NB4 (cell line): ENCODE measurements at regions not wholly inside any gene's neighbourhood (a gene's known extent, or its start where the extent isn't known, plus 50 kb on each side); places are given as distances from the start of the nearest gene placed in this dataset.

Source experiments
- DNase-seq: peaks from one replicate; pipeline ENCODE4 v3.0.0; 2010; ENCODE audit warnings: low read depth
- H3K4me3 ChIP-seq: one replicate; pipeline ENCODE4 v1.5.1; 2011; ENCODE audit warnings: mild to moderate bottlenecking, low read depth, low read length, moderate library complexity
- CTCF ChIP-seq: IDR thresholded peaks from one replicate; pipeline ENCODE4 v1.5.1; 2012; ENCODE audit warnings: low read depth, low read length
- MAX ChIP-seq: IDR thresholded peaks from 2 replicates; pipeline ENCODE4 v1.6.1; 2011; ENCODE audit warnings: low read depth, low read length
- MYC ChIP-seq: IDR thresholded peaks from 2 replicates; pipeline ENCODE4 v1.6.1; 2011; ENCODE audit warnings: low read depth, low read length
- POLR2A ChIP-seq: IDR thresholded peaks from 2 replicates; pipeline ENCODE4 v1.6.1; 2011; ENCODE audit warnings: mild to moderate bottlenecking; ENCODE audit not compliant: insufficient read length; ENCODE audit errors: extremely low read depth

- DNase-seq, result no peak
These were observed 317.5 kb upstream of the SEMA3A start for GRCh38 chr7:84512055-84512454.

GRCh38 chr7:84510505-84510904 lies 315.9 kb upstream of the SEMA3A start:
- H3K4me3 ChIP-seq, result no peak overlapping the region
- no peak for DNase-seq
- TF ChIP-seq POLR2A (no peak), CTCF (no peak), MYC (no peak), MAX (no peak)

More at GRCh38 chr7:84512055-84512454, 317.5 kb upstream of the SEMA3A start:
- no peak overlapping the region for H3K4me3 ChIP-seq
- TF ChIP-seq CTCF (no peak), POLR2A (no peak)

GRCh38 chr7:84509522-84509921 lies 314.9 kb upstream of the SEMA3A start:
- TF ChIP-seq CTCF (no peak), POLR2A (no peak), MAX (no peak), MYC (no peak)
- H3K4me3 ChIP-seq, result no peak overlapping the region
- DNase-seq, result no peak

GRCh38 chr7:84508606-84509005 lies 314.0 kb upstream of the SEMA3A start:
- no peak for DNase-seq
- H3K4me3 ChIP-seq, result no peak overlapping the region
- no peak for TF ChIP-seq POLR2A
- TF ChIP-seq CTCF, result no peak
- TF ChIP-seq MAX, result no peak
- no peak for TF ChIP-seq MYC

GRCh38 chr7:84507529-84507928 lies 312.9 kb upstream of the SEMA3A start:
- TF ChIP-seq CTCF, result no peak
- no peak for TF ChIP-seq MAX
- no peak for TF ChIP-seq MYC
- no peak for TF ChIP-seq POLR2A
- no peak for DNase-seq

GRCh38 chr7:84506151-84506550 lies 311.6 kb upstream of the SEMA3A start:
- no peak overlapping the region for H3K4me3 ChIP-seq
- TF ChIP-seq MAX (no peak), MYC (no peak), POLR2A (no peak), CTCF (no peak)
- DNase-seq, result no peak

More at GRCh38 chr7:84507529-84507928, 312.9 kb upstream of the SEMA3A start:
- H3K4me3 ChIP-seq, result no peak overlapping the region
